ENCODE measurements at regions not wholly inside any gene's neighbourhood (a gene's known extent, or its start where the extent isn't known, plus 50 kb on each side); places are given as distances from the start of the nearest gene placed in this dataset.

- ChIA-PET POLR2A (no interaction called here), CTCF (ENCODE audit: low intra/inter-chr PET ratio) (no interaction called here)
- Histone ChIP-seq H3K79me2 (ENCODE audit: control insufficient read depth, insufficient read depth, low read length) (no peaks in the 10 kb centered on the region), H3K4me1 (replicated peaks in 1 of 2; ENCODE audit: control insufficient read depth in 2 of 2, insufficient read depth in 2 of 2, low read length in 2 of 2) (peaks cover 0 to 6% of the 10 kb centered on the region in 2 experiments; a peak in 3 of 5 replicates), H3K27me3 (ENCODE audit: control insufficient read depth in 2 of 2, insufficient read depth in 2 of 2, low read length in 2 of 2) (no peaks in the 10 kb centered on the region), H3K9me3 (replicated peaks; ENCODE audit: control insufficient read depth, insufficient read depth, low read depth, low read length) (no peaks in the 10 kb centered on the region), H3K27ac (ENCODE audit: extremely low read depth, low read depth, low read length) (no peak overlapping the region), H3K9me1 (ENCODE audit: control insufficient read depth, insufficient read depth, low read length) (no peaks in the 10 kb centered on the region), H3K9ac (ENCODE audit: insufficient read depth in 1 of 2, low read depth in 2 of 2, low read length in 2 of 2) (no peak overlapping the region), H3K4me2 (ENCODE audit: insufficient read depth, low read length) (no peak overlapping the region), H4K20me1 (replicated peaks; ENCODE audit: control insufficient read depth, insufficient read depth, low read length) (no peaks in the 10 kb centered on the region), H2AFZ (ENCODE audit: low read depth, low read length) (0 out of 2 replicates have a peak overlapping the region, but pooled peaks have one; percentile 32), H3K4me3 (no peak overlapping the region), H3K36me3 (ENCODE audit: control insufficient read depth, insufficient read depth, low read length) (no peaks in the 10 kb centered on the region)
- no TSS peak for BruUV-seq (replicated peaks)
- intact Hi-C loops (cut with micrococcal nuclease), result no loop called here
- 23% methylated on average over 5 of the region's 5 CpGs for WGBS (ENCODE audit: insufficient coverage, low coverage, missing lambda C conversion rate)
- ATAC-seq (no peak), DNase-seq (ENCODE audit: extremely low read depth in 1 of 4, low spot score in 3 of 4) (no peak), FAIRE-seq (no peak)
- in situ Hi-C loops (cut with MboI), result no loop called here
- TF ChIP-seq SFPQ (IDR thresholded peaks at IDR 0.05; ENCODE audit: low read depth, low read length) (no peak), GATA2 (CRISPR knock-in tag; IDR thresholded peaks at IDR 0.05) (no peak), ELF4 (CRISPR knock-in tag; IDR thresholded peaks at IDR 0.05) (no peak), TBP (optimal IDR thresholded peaks at IDR 0.05; ENCODE audit: low read depth, low read length) (no peak), MBD1 (CRISPR knock-in tag; IDR thresholded peaks at IDR 0.05) (no peak), SIN3B (IDR thresholded peaks at IDR 0.05; ENCODE audit: low read depth) (no peak), HINFP (tag; conservative IDR thresholded peaks at IDR 0.05; ENCODE audit: low read depth) (no peak), NR1H2 (CRISPR knock-in tag; IDR thresholded peaks at IDR 0.05) (no peak), NONO (IDR thresholded peaks at IDR 0.05; ENCODE audit: low read depth in 2 of 2, low read length in 1 of 2) (no peak), SNIP1 (IDR thresholded peaks at IDR 0.05; ENCODE audit: low read depth) (no peak), STAT5A (IDR thresholded peaks at IDR 0.05; ENCODE audit: borderline replicate concordance, low read length) (no peak), CEBPZ (IDR thresholded peaks at IDR 0.05; ENCODE audit: borderline replicate concordance, low read depth, low read length) (no peak), POLR2B (IDR thresholded peaks at IDR 0.05; ENCODE audit: low read depth, partially characterized antibody) (no peak), ZNF586 (CRISPR knock-in tag; conservative IDR thresholded peaks at IDR 0.05) (no peak), ZNF431 (CRISPR knock-in tag; IDR thresholded peaks at IDR 0.05) (no peak), EP300 (IDR thresholded peaks at IDR 0.05; ENCODE audit: low read length) (no peak)
Measured at GRCh38 chr3:157581371-157581770, 78.2 kb upstream of the VEPH1 start.
